A673 (cell line): ENCODE measurements at regions not wholly inside any gene's neighbourhood (a gene's known extent, or its start where the extent isn't known, plus 50 kb on each side); places are given as distances from the start of the nearest gene placed in this dataset.

Experiments
- CTCF ChIP-seq: fragments of 300-800, 200-600 bp; sonication (generic); conservative IDR thresholded peaks from 2 replicates; pipeline ENCODE4 v1.5.1; 2017; ENCODE audit warnings: low read depth, mild to moderate bottlenecking, antibody characterized with exemption, low read length, moderate library complexity, mixed read lengths
- EZH2 ChIP-seq: fragments of 200-600 bp; sonication (generic); IDR thresholded peaks from 2 replicates; pipeline ENCODE4 v1.6.1; 2017; ENCODE audit warnings: borderline replicate concordance, low read depth, mild to moderate bottlenecking, mixed read lengths, antibody characterized with exemption, low read length; ENCODE audit not compliant: poor library complexity, severe bottlenecking

GRCh38 chr4:145283909-145284308 lies 103.5 kb upstream of the OTUD4 start:
- TF ChIP-seq CTCF = no peak
- TF ChIP-seq EZH2 = no peak
